Endodermal cell (in vitro differentiated cells): ENCODE measurements at regions not wholly inside any gene's neighbourhood (a gene's known extent, or its start where the extent isn't known, plus 50 kb on each side); places are given as distances from the start of the nearest gene placed in this dataset.

Experiments
- DNase-seq: peaks from one replicate; pipeline ENCODE4 v3.0.0-alpha.2; 2017
- H3K27ac ChIP-seq: 2 replicates; pipeline ENCODE4 v1.5.1; 2013; ENCODE audit warnings: mild to moderate bottlenecking, low read depth, low read length, moderate library complexity
- H3K27me3 ChIP-seq: 2 replicates; pipeline ENCODE4 v1.6.1; 2013; ENCODE audit warnings: mild to moderate bottlenecking, low read length, moderate library complexity; ENCODE audit not compliant: insufficient read depth, control insufficient read depth, poor library complexity, severe bottlenecking
- H3K36me3 ChIP-seq: 2 replicates; pipeline ENCODE4 v1.7.0; 2013; ENCODE audit warnings: mild to moderate bottlenecking, low read length, moderate library complexity; ENCODE audit not compliant: control insufficient read depth, insufficient read depth
- H3K4me1 ChIP-seq: one replicate; pipeline ENCODE4 v1.7.0; 2013; ENCODE audit warnings: low read length; ENCODE audit not compliant: control insufficient read depth, insufficient read depth
- H3K4me3 ChIP-seq: 2 replicates; pipeline ENCODE4 v1.5.1; 2013; ENCODE audit warnings: mild to moderate bottlenecking, low read length, moderate library complexity
- H3K9ac ChIP-seq: 2 replicates; pipeline ENCODE4 v1.6.1; 2013; ENCODE audit warnings: mild to moderate bottlenecking, low read length, moderate library complexity; ENCODE audit not compliant: poor library complexity, severe bottlenecking; ENCODE audit errors: extremely low read depth
- H3K9me3 ChIP-seq: 2 replicates; pipeline ENCODE4 v1.6.1; 2013; ENCODE audit warnings: mild to moderate bottlenecking, low read length, moderate library complexity; ENCODE audit not compliant: control insufficient read depth
- H3K27ac Mint-ChIP-seq: 2 replicates; pipeline ENCODE4 v1.8.0; 2020; ENCODE audit warnings: mixed read lengths
- H3K27me3 Mint-ChIP-seq: 2 replicates; pipeline ENCODE4 v1.8.0; 2021; ENCODE audit warnings: mild to moderate bottlenecking, mixed read lengths; ENCODE audit not compliant: insufficient read depth
- H3K36me3 Mint-ChIP-seq: 2 replicates; pipeline ENCODE4 v1.8.0; 2020; ENCODE audit warnings: low read depth, mixed read lengths
- H3K4me1 Mint-ChIP-seq: 2 replicates; pipeline ENCODE4 v1.8.0; 2020; ENCODE audit warnings: mixed read lengths
- H3K4me3 Mint-ChIP-seq: 2 replicates; pipeline ENCODE4 v1.8.0; 2020; ENCODE audit warnings: mild to moderate bottlenecking, moderate library complexity, mixed read lengths
- H3K9me3 Mint-ChIP-seq: 2 replicates; pipeline ENCODE4 v1.8.0; 2020; ENCODE audit warnings: mild to moderate bottlenecking, mixed read lengths
- WGBS, 2 experiments: methylation state at CpG; one replicate each; pipeline versions ENCODE4 v1.1.5 to v1.1.7; 2013; ENCODE audit warnings: missing lambda C conversion rate in 2 of 2, mixed read lengths in 1 of 2; ENCODE audit not compliant: insufficient coverage in 1 of 2, insufficient read length in 1 of 2; 5-methylcytosine and 5-hydroxymethylcytosine counted together
- TF ChIP-seq, protein P1 (sequence below): fragments of 200-600 bp; sonication (generic); conservative IDR thresholded peaks from 2 replicates; pipeline ENCODE4 v1.5.0; 2021; ENCODE audit warnings: antibody characterized with exemption, mild to moderate bottlenecking

DNA sequence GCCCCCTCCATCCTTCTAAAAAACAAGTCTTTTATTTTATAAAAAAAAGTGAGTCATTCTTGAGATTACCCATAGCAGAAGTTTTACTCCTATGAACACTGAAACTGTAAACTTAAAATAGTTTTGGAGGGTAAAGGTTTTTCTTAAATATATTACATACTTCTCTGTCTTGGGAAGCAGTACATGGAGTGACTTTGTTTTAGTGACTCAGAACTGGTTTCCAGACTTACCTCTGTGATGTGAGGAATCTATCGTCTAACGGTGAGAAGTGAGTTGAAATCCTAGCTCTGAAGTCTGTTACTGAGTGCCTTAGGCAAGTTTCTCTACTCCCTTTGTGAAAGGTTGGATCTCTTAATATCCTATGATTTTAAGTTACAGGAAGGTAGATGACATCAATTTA lies 176.3 kb upstream of the POU3F1 start:
- Histone ChIP-seq H3K27ac (no peak overlapping the region), H3K9ac (no peak overlapping the region), H3K9me3 (no peaks in the 10 kb centered on the region), H3K36me3 (no peaks in the 10 kb centered on the region), H3K4me1 (no peaks in the 10 kb centered on the region), H3K4me3 (no peak overlapping the region), H3K27me3 (peaks cover 23% of the 10 kb centered on the region)
- H3K4me3 Mint-ChIP-seq, result no peak overlapping the region
- 84 to 89% methylated on average over 2 of the region's 2 CpGs for WGBS, 2 experiments
- TF ChIP-seq, protein P1, sequence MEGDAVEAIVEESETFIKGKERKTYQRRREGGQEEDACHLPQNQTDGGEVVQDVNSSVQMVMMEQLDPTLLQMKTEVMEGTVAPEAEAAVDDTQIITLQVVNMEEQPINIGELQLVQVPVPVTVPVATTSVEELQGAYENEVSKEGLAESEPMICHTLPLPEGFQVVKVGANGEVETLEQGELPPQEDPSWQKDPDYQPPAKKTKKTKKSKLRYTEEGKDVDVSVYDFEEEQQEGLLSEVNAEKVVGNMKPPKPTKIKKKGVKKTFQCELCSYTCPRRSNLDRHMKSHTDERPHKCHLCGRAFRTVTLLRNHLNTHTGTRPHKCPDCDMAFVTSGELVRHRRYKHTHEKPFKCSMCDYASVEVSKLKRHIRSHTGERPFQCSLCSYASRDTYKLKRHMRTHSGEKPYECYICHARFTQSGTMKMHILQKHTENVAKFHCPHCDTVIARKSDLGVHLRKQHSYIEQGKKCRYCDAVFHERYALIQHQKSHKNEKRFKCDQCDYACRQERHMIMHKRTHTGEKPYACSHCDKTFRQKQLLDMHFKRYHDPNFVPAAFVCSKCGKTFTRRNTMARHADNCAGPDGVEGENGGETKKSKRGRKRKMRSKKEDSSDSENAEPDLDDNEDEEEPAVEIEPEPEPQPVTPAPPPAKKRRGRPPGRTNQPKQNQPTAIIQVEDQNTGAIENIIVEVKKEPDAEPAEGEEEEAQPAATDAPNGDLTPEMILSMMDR, result no peak
- H3K36me3 Mint-ChIP-seq, result no peaks in the 10 kb centered on the region
- H3K9me3 Mint-ChIP-seq, result no peaks in the 10 kb centered on the region
- peaks cover 17% of the 10 kb centered on the region for H3K27me3 Mint-ChIP-seq
- H3K4me1 Mint-ChIP-seq, result peaks cover 21% of the 10 kb centered on the region
- no peak overlapping the region for H3K27ac Mint-ChIP-seq
- DNase-seq, result no peak

DNA sequence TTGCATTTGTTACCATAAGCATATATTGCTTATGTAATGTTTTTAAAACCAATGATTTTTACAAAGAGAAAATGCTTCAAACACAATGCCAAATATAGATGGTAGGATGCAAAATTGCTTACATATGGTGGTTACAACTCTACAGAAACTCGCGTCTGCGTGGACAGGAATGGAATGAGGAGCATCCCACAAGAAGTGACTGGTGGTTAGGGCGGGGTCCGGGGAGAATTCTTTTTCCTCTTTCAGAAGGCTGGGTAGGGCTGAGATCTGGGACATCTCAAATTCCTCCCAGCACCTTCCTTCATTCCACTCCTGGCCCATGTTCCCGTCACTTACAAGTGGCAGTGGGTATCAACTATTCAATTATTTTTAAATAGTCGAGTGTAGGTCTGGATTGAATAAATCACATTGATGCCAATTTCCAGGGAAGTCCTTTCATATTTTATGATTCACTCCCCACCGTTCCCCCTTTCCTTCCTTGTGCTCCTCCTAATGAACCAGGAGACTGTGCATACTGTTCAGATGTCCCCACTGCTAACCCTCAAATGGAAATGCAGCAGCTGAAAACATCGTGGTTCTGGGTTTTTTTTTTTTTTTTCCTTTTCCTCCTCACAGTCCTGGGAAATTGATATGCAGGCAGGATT lies 174.5 kb upstream of the POU3F1 start:
- Mint-ChIP-seq H3K4me1 (peaks cover 26% of the 10 kb centered on the region), H3K27ac (no peak overlapping the region), H3K4me3 (no peak overlapping the region), H3K36me3 (no peaks in the 10 kb centered on the region), H3K9me3 (no peaks in the 10 kb centered on the region), H3K27me3 (peaks cover 17% of the 10 kb centered on the region)
- H3K27ac ChIP-seq, result no peak overlapping the region
- DNase-seq, result no peak
- no peak overlapping the region for H3K9ac ChIP-seq
- H3K36me3 ChIP-seq, result no peaks in the 10 kb centered on the region
- TF ChIP-seq, protein P1, result no peak
- H3K9me3 ChIP-seq, result no peaks in the 10 kb centered on the region
- no peaks in the 10 kb centered on the region for H3K4me1 ChIP-seq
- peaks cover 23% of the 10 kb centered on the region for H3K27me3 ChIP-seq
- H3K4me3 ChIP-seq, result no peak overlapping the region
- 89 to 93% methylated on average over 5 to 9 of the region's 9 CpGs for WGBS, 2 experiments

GRCh38 chr1:38217316-38217715 lies 170.7 kb upstream of the POU3F1 start:
- Mint-ChIP-seq H3K36me3 (no peaks in the 10 kb centered on the region), H3K27me3 (peaks cover 15% of the 10 kb centered on the region), H3K27ac (no peak overlapping the region), H3K4me1 (peaks cover 26% of the 10 kb centered on the region), H3K4me3 (no peak overlapping the region), H3K9me3 (no peaks in the 10 kb centered on the region)
- Histone ChIP-seq H3K9me3 (no peaks in the 10 kb centered on the region), H3K27me3 (peaks cover 22% of the 10 kb centered on the region), H3K4me1 (no peaks in the 10 kb centered on the region), H3K27ac (no peak overlapping the region), H3K4me3 (no peak overlapping the region), H3K36me3 (no peaks in the 10 kb centered on the region), H3K9ac (no peak overlapping the region)
- 89 to 94% methylated on average over 5 of the region's 5 CpGs for WGBS, 2 experiments
- TF ChIP-seq, protein P1, result no peak
- no peak for DNase-seq
